Activated T-cell treated with anti-CD3 and anti-CD28 coated beads, Interleukin-2, amount 50 U/mL, for 48 hours (primary cell): ENCODE measurements at regions not wholly inside any gene's neighbourhood (a gene's known extent, or its start where the extent isn't known, plus 50 kb on each side); places are given as distances from the start of the nearest gene placed in this dataset.
"Not testable (repeated sequence)": the region's sequence is repeated elsewhere in the genome, so short reads cannot be mapped to it uniquely, and the experiment has no call there.

Source experiments
- DNase-seq, 2 experiments: peaks; one replicate each; pipeline ENCODE4 v3.0.0-alpha.2; 2020

GRCh38 chr7:89773611-89774010 is 380.7 kb upstream of the STEAP1 start:
- no peak for DNase-seq

DNA sequence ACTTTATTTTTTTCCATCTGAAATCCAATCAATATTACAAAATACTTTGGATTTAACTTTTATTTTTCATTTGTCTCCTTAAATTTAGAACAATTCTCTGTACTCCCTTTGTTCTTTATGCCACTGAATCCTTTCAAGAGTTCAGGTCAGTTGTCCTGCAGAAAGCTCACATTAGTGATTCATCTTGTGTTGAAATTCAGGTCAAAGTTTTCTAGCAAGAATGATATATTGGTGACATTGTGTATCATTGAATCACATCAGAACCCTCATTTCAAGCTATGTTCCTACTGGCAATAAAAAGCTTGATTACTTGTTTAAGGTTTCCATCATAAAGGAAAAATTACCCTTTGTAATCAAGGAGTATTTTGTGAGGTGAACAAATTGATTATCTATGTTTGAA is 378.8 kb upstream of the STEAP1 start:
- no peak for DNase-seq

DNA sequence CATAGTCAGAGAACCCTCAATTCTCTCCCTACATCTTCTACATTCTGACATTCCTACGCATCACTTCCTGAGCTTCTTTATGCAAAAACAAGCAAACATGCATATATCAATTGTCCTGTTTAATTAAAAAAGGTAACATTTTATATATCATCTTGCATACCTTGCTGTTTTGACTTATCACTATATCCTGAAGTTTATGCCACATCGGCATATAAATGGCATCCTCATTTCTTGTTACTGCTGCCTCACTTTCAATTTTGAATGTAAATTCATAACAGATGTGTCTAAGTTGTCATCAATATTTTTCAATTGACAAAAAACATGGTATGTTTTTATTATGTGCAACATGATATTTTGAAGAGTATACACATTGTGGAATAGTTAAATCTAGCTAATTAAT is 377.3 kb upstream of the STEAP1 start:
- DNase-seq: no peak

GRCh38 chr7:89777499-89777898 is 376.8 kb upstream of the STEAP1 start:
- DNase-seq: no peak

DNA sequence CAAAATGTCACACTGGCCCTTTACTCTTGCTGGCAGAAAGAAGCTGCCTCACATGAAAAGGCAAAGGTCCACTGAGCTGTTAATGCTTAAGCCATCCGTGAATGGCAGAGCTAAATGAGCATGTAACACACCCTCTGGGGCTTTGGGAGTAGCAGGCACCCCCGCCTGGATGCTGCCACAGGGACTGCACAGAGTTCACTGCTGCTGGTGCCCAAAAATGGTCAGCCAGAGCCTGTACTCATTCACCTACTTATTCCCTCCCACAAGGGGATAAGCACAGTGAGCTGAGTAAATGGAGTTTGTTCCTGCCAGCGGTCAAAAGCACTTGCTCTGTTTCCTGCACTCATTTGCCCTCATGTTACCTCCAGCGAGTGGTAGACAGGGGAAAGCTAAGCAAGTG is 374.0 kb upstream of the STEAP1 start:
- DNase-seq: no peak

DNA sequence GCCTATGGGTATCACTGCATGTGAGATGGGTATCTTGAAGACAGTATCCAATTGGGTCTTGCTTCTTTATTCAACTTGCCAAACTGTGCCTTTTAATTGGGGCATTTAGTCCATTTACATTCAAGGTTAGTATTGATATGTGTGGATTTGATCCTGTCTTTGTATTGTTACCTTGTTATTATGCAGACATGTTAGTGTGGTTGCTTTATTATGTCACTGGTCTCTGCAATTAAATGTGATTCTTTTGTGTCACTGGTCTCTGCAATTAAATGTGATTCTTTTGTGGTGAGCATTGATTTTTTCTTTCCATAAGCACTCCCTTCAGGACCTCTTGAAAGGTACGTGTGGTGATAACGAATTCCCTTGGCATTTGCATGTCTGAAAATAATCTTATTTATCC is 357.8 kb upstream of the STEAP1 start:
- no peak for DNase-seq

GRCh38 chr7:89797965-89798598 is 356.2 kb upstream of the STEAP1 start:
- no peak for DNase-seq

DNA sequence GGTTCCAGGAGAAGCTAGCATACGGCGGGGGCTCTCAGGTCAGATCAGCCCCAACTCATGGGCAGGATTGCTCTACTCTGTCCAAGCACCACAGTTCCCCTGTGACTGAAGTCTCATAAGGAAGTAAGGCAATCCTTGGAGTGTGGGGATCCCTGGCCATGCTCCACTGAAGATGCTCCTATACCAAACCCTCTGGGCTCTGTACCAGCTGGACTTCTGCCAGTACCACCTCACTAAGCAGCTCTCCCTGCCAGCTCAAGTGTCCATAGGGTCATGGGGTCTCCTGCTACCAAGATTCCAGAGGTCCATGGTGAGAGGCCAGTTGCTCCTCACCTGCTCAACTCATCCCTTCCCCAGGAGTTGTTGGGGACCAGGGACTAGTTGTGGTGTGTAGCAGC is 355.7 kb upstream of the STEAP1 start:
- no peak for DNase-seq

- DNase-seq: no peak
These were observed 353.5 kb upstream of the STEAP1 start for GRCh38 chr7:89800761-89801160.

DNA sequence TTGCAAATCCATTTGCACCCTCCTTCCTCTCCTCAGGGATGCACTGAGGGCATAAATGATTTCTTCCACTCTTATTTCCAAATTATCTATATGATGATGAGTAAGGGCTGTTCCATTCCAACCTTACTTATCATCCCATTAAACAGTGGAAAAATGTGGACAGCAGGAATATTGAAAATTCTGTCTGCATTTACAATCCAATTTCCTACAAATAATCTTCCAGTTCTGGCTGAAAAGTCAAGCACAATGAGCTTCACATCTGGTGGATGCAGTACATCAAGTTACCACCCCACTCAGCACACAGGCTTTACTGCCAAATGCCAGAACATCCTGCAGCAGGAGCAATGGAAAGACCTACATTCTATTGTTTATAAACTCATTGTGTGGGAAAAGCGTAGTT is 345.0 kb upstream of the STEAP1 start:
- DNase-seq: no peak

GRCh38 chr7:89813081-89813480 is 341.2 kb upstream of the STEAP1 start:
- no peak for DNase-seq

- DNase-seq: no peak
These were observed 328.1 kb upstream of the STEAP1 start for GRCh38 chr7:89826121-89826520.

- DNase-seq: no peak
These were observed 327.7 kb upstream of the STEAP1 start for GRCh38 chr7:89826557-89826956.

- DNase-seq: no peak
These were observed 316.8 kb upstream of the STEAP1 start for GRCh38 chr7:89837515-89837914.

GRCh38 chr7:89839329-89839728 is 314.9 kb upstream of the STEAP1 start:
- no peak for DNase-seq

DNA sequence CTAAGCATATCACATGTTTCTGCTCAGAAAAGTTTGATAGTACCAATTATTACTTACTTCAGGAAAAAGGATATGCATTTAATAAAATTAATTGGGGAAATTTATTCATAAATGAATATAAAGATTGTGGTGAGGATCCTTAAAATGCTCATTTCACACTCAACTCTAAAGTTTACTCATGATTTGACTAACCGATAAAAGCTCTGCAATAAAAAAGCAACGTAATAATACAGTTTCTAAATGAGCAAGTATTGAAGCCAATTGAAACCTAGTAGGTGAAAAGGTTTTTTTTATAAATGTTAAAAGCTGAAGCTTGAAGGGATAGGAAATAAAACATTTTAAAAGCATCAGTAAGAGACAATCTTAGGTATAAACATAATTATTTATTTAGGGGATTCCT is 308.3 kb upstream of the STEAP1 start:
- no peak for DNase-seq

- DNase-seq: no peak
These were observed 305.2 kb upstream of the STEAP1 start for GRCh38 chr7:89849052-89849451.

- not testable (repeated sequence) for DNase-seq
These were observed 297.2 kb upstream of the STEAP1 start for GRCh38 chr7:89857053-89857452.

DNA sequence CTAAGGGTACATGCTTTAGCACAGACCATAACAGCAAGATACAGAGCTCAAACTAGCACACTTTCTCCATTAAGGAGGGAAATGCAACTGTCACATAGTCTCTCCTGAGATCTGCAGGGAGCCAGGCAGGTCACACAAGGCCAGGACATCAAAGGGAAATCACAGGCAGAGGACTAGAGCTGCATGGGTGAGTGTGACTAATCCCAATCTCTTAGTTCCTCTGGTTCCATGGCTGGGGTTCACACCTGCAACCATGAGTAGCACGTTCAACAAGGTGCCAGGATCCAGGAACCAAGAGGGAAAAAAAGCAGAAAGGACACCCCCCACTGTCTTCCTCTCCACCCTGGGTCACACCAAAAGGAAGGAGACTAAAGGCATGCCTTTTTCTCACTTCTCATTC is 296.5 kb upstream of the STEAP1 start:
- no peak for DNase-seq

DNA sequence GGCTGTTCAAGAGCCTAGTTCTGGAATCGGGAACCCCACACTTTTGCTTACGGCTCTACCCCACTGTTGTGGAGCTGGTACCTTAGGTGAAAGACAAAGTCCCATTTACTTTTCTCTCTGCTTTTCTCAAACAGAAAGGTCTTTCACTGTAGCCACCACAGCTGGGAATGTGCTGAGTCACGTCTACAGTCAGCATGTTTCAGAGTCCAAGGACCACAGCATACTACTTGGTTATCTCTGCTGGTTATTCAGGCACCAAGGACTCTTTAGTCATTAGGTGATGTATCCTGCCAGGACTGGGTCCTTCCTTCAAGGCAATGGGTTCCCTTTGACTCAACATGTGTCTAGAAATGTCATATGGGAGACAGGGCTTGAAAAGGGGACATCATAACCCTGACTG is 266.8 kb upstream of the STEAP1 start:
- DNase-seq: no peak

- DNase-seq: no peak
These were observed 245.5 kb upstream of the STEAP1 start for GRCh38 chr7:89908736-89909135.

DNA sequence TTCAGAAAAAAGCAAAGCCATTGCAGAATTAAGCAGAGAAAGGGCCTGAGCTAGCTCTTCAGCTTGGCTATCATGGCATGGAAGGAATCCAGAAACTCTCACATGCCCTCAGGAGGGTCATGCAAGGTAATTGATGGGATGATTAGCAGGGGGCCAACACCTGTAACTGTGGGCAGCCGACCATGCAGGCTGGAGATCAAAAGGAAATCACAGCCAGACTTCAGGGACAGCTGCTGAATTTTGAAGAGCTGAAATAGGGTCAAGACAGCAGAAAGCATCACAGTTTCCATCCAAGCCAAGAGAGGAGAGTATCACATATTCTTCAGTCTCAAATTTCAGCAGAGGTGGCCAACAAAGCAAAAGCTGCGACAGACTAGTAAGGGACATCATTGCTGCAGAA is 239.6 kb upstream of the STEAP1 start:
- DNase-seq: no peak

- DNase-seq: no peak
These were observed 228.1 kb upstream of the STEAP1 start for GRCh38 chr7:89926194-89926593.

GRCh38 chr7:89926701-89927100 is 227.6 kb upstream of the STEAP1 start:
- DNase-seq: no peak

- DNase-seq: no peak
These were observed 226.5 kb upstream of the STEAP1 start for GRCh38 chr7:89927762-89928161.

DNA sequence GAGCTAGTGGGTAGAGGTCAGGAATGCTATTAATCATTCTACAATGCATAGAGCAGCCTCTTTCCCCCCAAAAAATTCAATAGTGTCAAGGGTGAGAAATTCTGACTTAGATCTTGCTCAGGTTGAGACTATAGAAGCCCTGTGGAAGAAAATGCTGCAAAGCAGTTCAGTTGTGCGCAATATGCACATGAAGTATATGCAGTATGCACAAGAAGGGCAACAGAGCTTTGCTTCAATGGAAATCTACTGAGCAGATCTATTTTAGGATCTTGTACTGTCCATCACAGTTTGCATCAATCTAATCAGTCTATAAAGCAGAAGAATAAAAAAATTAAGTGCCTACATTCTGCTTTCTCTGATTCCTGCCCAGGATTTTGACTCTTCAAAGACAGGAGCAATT is 225.8 kb upstream of the STEAP1 start:
- no peak for DNase-seq
